ENCODE measurements at regions not wholly inside any gene's neighbourhood (a gene's known extent, or its start where the extent isn't known, plus 50 kb on each side); places are given as distances from the start of the nearest gene placed in this dataset.

DNA sequence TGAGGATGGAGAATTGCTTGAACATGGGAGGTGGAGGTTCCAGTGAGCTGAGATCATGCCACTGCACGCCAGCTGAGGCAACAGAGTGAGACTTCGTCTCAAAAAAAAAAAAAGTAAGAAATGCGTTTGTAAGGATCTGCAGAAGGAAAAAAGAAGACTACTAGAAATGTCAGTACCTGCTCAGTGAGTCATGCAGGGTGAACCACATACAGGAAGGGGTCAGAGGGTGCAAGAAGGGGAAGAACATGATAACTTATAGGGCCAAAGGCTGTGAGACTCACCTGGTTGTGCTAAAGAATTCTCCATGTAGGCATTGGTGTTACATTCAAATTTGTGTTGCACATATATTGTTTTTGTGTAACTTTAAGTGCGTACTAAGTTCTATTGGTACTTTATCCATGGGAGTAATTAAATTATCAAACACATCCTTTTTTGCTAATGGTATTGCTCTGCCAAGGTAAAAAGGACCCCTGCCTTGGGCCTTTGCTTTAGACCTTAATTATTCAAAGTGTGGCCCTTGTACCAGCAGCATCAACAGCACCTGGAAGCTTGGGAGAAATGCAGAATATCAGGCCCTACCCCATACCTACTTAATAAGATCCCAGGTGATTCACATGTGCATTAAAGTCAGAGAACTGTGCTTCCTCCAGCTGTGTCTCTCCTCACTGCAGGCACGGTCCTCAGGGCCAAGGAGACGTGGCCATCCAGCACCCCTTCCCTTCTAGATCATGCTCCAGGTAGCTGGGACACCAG lies 96.4 kb upstream of the PPP2R5A start:
- TF ChIP-seq, protein P1, sequence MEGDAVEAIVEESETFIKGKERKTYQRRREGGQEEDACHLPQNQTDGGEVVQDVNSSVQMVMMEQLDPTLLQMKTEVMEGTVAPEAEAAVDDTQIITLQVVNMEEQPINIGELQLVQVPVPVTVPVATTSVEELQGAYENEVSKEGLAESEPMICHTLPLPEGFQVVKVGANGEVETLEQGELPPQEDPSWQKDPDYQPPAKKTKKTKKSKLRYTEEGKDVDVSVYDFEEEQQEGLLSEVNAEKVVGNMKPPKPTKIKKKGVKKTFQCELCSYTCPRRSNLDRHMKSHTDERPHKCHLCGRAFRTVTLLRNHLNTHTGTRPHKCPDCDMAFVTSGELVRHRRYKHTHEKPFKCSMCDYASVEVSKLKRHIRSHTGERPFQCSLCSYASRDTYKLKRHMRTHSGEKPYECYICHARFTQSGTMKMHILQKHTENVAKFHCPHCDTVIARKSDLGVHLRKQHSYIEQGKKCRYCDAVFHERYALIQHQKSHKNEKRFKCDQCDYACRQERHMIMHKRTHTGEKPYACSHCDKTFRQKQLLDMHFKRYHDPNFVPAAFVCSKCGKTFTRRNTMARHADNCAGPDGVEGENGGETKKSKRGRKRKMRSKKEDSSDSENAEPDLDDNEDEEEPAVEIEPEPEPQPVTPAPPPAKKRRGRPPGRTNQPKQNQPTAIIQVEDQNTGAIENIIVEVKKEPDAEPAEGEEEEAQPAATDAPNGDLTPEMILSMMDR (IDR thresholded peaks at IDR 0.05): no peak
- TF ChIP-seq POLR2A (IDR thresholded peaks at IDR 0.05): no peak
